GM19467 (cell line): ENCODE measurements at regions not wholly inside any gene's neighbourhood (a gene's known extent, or its start where the extent isn't known, plus 50 kb on each side); places are given as distances from the start of the nearest gene placed in this dataset.

Experiments used
- ATAC-seq: cut with Tn5 transposase; IDR thresholded peaks from one replicate; pipeline ENCODE4 v1.9.1; 2021; ENCODE audit warnings: mild to moderate bottlenecking, moderate library complexity; ENCODE audit not compliant: unreplicated experiment

- ATAC-seq = no peak
Observed at GRCh38 chr3:102176333-102177050, 258.3 kb upstream of the ZPLD1 start.

- ATAC-seq = no peak
Observed at GRCh38 chr3:102177075-102177755, 257.6 kb upstream of the ZPLD1 start.

- no peak for ATAC-seq
Observed at GRCh38 chr3:102178817-102179216, 256.0 kb upstream of the ZPLD1 start.

- ATAC-seq = no peak
Observed at GRCh38 chr3:102179326-102180177, 255.3 kb upstream of the ZPLD1 start.

GRCh38 chr3:102180280-102180931 is 254.4 kb upstream of the ZPLD1 start:
- ATAC-seq = no peak

- ATAC-seq = no peak
Observed at GRCh38 chr3:102181175-102181920, 253.5 kb upstream of the ZPLD1 start.

GRCh38 chr3:102182162-102182561 is 252.7 kb upstream of the ZPLD1 start:
- ATAC-seq = no peak

- ATAC-seq = no peak
Observed at GRCh38 chr3:102183186-102183585, 251.6 kb upstream of the ZPLD1 start.

GRCh38 chr3:102183623-102184022 is 251.2 kb upstream of the ZPLD1 start:
- ATAC-seq = no peak

- no peak for ATAC-seq
Observed at GRCh38 chr3:102189541-102189940, 245.3 kb upstream of the ZPLD1 start.

- ATAC-seq = no peak
Observed at GRCh38 chr3:102189956-102190723, 244.7 kb upstream of the ZPLD1 start.

- no peak for ATAC-seq
Observed at GRCh38 chr3:102192575-102192974, 242.2 kb upstream of the ZPLD1 start.

GRCh38 chr3:102193255-102193654 is 241.6 kb upstream of the ZPLD1 start:
- no peak for ATAC-seq

GRCh38 chr3:102194001-102194400 is 240.8 kb upstream of the ZPLD1 start:
- no peak for ATAC-seq

- no peak for ATAC-seq
Observed at GRCh38 chr3:102194760-102195159, 240.1 kb upstream of the ZPLD1 start.

- ATAC-seq = no peak
Observed at GRCh38 chr3:102195198-102195948, 239.4 kb upstream of the ZPLD1 start.

- no peak for ATAC-seq
Observed at GRCh38 chr3:102200126-102200525, 234.7 kb upstream of the ZPLD1 start.

GRCh38 chr3:102200560-102200959 is 234.3 kb upstream of the ZPLD1 start:
- ATAC-seq = no peak

- ATAC-seq = no peak
Observed at GRCh38 chr3:102205647-102206046, 229.2 kb upstream of the ZPLD1 start.
